B cell (primary cell): ENCODE measurements at regions not wholly inside any gene's neighbourhood (a gene's known extent, or its start where the extent isn't known, plus 50 kb on each side); places are given as distances from the start of the nearest gene placed in this dataset.

Source experiments
- CTCF ChIP-seq: fragments of 200-600 bp; IDR thresholded peaks from one replicate; pipeline ENCODE4 v1.8.0; 2022; ENCODE audit warnings: antibody characterized with exemption, mild to moderate bottlenecking
- EZH2 ChIP-seq: IDR thresholded peaks from 2 replicates; pipeline ENCODE4 v1.6.1; 2012; ENCODE audit warnings: borderline replicate concordance, low read depth, mild to moderate bottlenecking, moderate library complexity, low read length; ENCODE audit not compliant: insufficient read depth, poor library complexity, severe bottlenecking

- TF ChIP-seq CTCF, result no peak
- TF ChIP-seq EZH2, result no peak
These were observed 168.9 kb downstream of the CNTN3 start for GRCh38 chr3:74445541-74445940.
